ENCODE measurements at regions not wholly inside any gene's neighbourhood (a gene's known extent, or its start where the extent isn't known, plus 50 kb on each side); places are given as distances from the start of the nearest gene placed in this dataset.

- no peak for DNase-seq
Measured at GRCh38 chr2:54392555-54393324, 63.4 kb upstream of the SPTBN1 start.

GRCh38 chr2:54394392-54394791 lies 61.7 kb upstream of the SPTBN1 start:
- DNase-seq, result peak in 2 of 5 experiments; percentile 33 to 63

- no peak for DNase-seq
Measured at GRCh38 chr2:54396107-54396506, 60.0 kb upstream of the SPTBN1 start.

- DNase-seq, result no peak
Measured at GRCh38 chr2:54396798-54397197, 59.3 kb upstream of the SPTBN1 start.

GRCh38 chr2:54397426-54397825 lies 58.7 kb upstream of the SPTBN1 start:
- no peak for DNase-seq

GRCh38 chr2:54401554-54401953 lies 54.6 kb upstream of the SPTBN1 start:
- DNase-seq, result no peak

GRCh38 chr2:54402350-54402749 lies 53.8 kb upstream of the SPTBN1 start:
- no peak for DNase-seq

- DNase-seq, result no peak
Measured at GRCh38 chr2:54403512-54404238, 52.5 kb upstream of the SPTBN1 start.

GRCh38 chr2:54404270-54404669 lies 51.9 kb upstream of the SPTBN1 start:
- peak in 1 of 5 experiments; percentile 38 for DNase-seq

GRCh38 chr2:54406031-54406430 lies 50.1 kb upstream of the SPTBN1 start:
- no peak for DNase-seq
